Body of pancreas (tissue), 4 donors: ENCODE measurements at regions not wholly inside any gene's neighbourhood (a gene's known extent, or its start where the extent isn't known, plus 50 kb on each side); places are given as distances from the start of the nearest gene placed in this dataset.

Experiments used
- POLR2A ChIP-seq, 3 donors: fragments of 450-650 bp; IDR thresholded peaks; one replicate each; pipeline ENCODE4 v1.6.1; 2016; ENCODE audit warnings: antibody characterized with exemption in 3 of 3, mild to moderate bottlenecking in 2 of 3
- TF ChIP-seq, protein P1 (sequence below), 7 experiments: fragments of 450-650 bp in 4 of 7; fragments of 200-600 bp in 3 of 7; sonication (generic) in 3 of 7; IDR thresholded peaks; one replicate each; pipeline ENCODE4 v1.5.1; 2016 to 2019; ENCODE audit warnings: antibody characterized with exemption in 7 of 7

DNA sequence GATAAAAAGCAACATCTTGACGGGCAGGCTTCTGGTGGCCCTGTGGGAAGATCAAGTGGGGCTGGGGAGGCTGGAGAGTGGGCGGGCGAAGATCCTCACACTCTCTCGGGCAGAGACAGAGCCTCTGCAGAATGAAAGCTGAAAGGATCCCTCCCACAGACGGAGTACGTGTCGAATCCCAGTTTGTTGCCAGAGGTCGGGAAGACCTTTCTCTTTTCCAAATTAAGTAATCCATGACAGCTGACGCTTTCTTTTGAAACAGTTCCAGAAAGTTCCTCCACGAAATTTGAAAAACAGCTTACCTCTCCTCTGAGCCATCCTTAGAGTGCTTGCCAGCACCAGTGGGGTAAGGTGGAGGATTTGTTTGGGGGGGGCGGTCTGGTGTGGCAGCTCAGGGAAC is 155.6 kb upstream of the SMLR1 start:
- TF ChIP-seq, protein P1, sequence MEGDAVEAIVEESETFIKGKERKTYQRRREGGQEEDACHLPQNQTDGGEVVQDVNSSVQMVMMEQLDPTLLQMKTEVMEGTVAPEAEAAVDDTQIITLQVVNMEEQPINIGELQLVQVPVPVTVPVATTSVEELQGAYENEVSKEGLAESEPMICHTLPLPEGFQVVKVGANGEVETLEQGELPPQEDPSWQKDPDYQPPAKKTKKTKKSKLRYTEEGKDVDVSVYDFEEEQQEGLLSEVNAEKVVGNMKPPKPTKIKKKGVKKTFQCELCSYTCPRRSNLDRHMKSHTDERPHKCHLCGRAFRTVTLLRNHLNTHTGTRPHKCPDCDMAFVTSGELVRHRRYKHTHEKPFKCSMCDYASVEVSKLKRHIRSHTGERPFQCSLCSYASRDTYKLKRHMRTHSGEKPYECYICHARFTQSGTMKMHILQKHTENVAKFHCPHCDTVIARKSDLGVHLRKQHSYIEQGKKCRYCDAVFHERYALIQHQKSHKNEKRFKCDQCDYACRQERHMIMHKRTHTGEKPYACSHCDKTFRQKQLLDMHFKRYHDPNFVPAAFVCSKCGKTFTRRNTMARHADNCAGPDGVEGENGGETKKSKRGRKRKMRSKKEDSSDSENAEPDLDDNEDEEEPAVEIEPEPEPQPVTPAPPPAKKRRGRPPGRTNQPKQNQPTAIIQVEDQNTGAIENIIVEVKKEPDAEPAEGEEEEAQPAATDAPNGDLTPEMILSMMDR (IDR thresholded peaks at IDR 0.05) = no peak
- TF ChIP-seq POLR2A (IDR thresholded peaks at IDR 0.05) = no peak
